NCI-H526 (cell line): ENCODE measurements at regions not wholly inside any gene's neighbourhood (a gene's known extent, or its start where the extent isn't known, plus 50 kb on each side); places are given as distances from the start of the nearest gene placed in this dataset.
"Not testable (repeated sequence)": the region's sequence is repeated elsewhere in the genome, so short reads cannot be mapped to it uniquely, and the experiment has no call there.

Experiments used
- DNase-seq, 2 experiments: peaks; one replicate each; lab custom pipeline; 2025; lab: John Stamatoyannopoulos, UW

DNA sequence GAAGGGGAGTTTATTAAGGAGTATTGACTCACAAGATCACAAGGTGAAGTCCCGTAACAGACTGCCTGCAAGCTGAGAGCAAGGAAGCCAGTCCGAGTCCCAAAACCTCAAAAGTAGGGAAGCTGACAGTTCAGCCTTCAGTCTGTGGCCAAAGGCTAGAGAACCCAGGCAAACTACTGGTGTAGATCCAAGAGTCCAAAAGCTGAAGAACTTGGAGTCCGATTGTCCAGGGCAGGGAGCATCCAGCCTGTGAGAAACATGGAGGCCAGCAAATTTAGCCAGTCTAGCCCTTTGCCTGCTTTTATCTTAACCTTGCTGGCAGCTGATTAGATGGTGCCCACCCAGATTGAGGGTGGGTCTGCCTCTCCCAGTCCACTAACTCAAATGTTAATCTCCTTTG lies 621.9 kb upstream of the ITGA1 start:
- not testable (repeated sequence) for DNase-seq

DNA sequence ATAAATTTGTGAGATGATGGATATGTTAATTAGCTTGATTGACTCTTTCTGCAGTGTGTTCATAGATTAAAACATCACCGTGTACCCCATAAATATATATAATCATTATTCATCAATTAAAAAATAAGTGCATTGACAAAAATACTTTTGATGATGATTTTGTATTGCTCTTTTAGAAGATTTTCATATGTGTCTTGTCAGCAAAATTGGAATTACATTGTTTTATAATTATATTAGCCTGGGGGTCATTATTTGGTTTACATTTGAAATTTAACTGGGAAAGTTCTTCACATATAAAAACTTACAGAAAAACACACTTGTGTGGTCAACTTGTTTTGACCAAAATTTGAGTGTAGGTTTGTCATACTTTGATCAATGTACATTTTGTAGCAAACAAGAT lies 614.6 kb upstream of the ITGA1 start:
- no peak for DNase-seq

DNA sequence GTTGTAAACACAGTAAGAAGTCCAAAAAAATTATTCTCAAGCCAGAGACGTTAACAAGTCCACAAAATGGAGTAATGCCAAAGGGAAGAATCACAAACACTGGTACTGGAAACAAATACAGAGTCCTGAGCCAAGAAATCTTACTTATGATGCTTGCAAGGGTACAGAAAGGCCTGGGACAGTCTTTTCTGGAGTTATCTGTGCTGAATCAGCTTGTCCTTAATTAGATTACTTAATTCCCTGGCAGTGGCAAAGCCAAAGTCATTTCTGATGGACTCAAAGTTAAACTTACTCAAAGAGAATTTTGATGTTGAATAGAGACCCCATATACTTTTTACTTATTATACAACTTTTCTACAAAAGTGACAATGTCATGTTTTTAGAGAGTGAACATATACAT lies 610.5 kb upstream of the ITGA1 start:
- no peak for DNase-seq

DNA sequence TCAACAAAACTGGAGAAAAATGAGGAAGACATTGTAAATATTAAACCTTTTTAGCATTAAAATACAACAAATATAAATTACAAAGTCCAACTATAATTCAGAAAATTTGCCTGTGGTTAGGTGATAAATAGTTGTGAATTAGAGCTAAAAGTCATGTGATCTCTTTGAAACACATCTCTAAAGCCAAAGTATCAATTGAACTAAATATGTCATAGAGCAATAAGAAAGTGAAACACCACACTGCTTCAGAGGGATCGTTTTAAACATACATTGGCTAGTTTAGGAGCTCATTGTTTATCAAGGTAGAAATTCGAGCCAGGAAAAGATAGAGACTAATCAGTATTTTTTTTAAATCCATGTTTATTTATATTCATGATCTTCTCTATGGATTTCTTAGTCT lies 606.3 kb upstream of the ITGA1 start:
- no peak for DNase-seq

DNA sequence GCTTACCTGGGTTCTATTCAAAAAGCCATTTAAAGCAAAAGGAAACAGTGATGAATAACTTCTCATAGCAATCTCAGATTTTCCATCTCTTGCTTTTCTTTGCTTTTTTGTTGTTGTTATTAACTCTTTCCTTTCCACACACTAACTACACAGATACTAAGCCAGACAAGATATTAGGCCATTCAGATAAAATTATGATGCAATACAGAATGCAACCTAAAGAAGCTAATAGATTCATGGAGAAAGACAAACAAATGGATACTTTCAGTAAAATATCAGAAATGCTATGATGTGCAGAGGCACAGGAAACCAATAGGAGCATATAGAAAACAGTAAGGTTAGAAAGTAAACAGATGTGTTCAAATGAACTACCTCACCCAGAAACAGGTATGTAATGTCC lies 597.0 kb upstream of the ITGA1 start:
- DNase-seq, result no peak

DNA sequence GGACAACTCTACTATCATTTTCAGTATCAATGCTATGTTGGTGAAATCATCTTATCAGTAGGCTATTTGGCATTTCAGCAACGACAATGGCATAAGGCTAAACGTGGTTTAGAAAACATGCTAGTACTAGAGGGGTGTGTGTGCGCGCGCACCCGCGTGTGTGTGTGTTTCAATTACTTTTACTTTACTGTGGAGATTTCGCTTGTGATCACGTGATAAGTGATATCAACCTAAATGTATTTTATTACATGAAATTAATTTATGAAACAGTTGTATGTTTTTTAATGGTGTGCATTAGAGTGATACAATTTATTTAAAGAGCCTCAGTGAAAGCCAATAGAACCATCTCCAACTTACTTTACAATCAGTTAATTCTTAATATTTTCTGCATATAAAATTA lies 587.9 kb upstream of the ITGA1 start:
- DNase-seq, result no peak

DNA sequence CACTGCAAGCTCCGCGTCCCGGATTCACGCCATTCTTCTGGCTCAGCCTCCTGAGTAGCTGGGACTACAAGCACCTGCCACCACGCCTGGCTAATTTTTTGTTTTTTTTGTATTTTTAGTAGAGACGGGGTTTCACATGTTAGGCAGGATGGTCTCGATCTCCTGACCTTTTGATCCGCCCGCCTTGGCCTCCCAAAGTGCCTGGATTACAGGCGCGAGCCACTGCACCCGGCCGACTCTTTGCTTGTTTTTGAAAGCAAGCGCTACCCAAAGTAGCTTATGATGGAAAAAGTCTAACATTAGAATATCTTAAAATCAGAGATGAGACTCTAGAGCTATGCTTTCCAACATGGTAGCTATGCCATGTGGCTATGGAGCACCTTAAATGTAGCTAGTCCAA lies 585.5 kb upstream of the ITGA1 start:
- no peak for DNase-seq

DNA sequence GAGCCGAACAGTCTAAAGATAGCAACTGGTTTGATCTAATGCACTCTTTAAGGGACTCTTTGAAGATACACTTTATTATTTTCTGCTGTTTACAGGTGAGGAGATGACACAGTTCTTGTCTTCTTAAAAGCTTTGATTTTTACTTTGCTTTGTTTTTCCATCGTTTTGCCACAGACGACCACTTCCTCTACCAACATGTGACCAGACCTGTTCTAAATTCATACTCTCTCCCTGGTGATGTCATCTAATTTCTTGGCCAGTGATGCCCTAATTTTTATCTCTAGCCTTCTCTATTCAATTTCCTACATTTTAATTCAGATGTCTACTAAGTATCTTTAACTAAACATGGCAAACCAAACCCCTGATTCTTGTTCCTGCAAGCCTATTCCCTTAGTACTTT lies 583.4 kb upstream of the ITGA1 start:
- DNase-seq, result no peak
